GM19351 (cell line): ENCODE measurements at regions not wholly inside any gene's neighbourhood (a gene's known extent, or its start where the extent isn't known, plus 50 kb on each side); places are given as distances from the start of the nearest gene placed in this dataset.
A peak's percentile ranks its signal among the peaks of the same experiment; 100 is the strongest.
"Not testable (repeated sequence)": the region's sequence is repeated elsewhere in the genome, so short reads cannot be mapped to it uniquely, and the experiment has no call there.

Source experiments
- ATAC-seq: cut with Tn5 transposase; IDR thresholded peaks from one replicate; pipeline ENCODE4 v1.9.1; 2021; ENCODE audit warnings: mild to moderate bottlenecking, moderate library complexity; ENCODE audit not compliant: unreplicated experiment

- ATAC-seq: no peak
Observed at GRCh38 chrX:120718969-120719368, 89.1 kb upstream of the C1GALT1C1 start.

- ATAC-seq: not testable (repeated sequence)
Observed at GRCh38 chrX:120702337-120702736, 72.5 kb upstream of the C1GALT1C1 start.

- ATAC-seq: peak; percentile 83
Observed at GRCh38 chrX:120697053-120697452, 67.2 kb upstream of the C1GALT1C1 start.

GRCh38 chrX:120692319-120692718 is 62.5 kb upstream of the C1GALT1C1 start:
- no peak for ATAC-seq

GRCh38 chrX:120690941-120691340 is 61.1 kb upstream of the C1GALT1C1 start:
- ATAC-seq: no peak

DNA sequence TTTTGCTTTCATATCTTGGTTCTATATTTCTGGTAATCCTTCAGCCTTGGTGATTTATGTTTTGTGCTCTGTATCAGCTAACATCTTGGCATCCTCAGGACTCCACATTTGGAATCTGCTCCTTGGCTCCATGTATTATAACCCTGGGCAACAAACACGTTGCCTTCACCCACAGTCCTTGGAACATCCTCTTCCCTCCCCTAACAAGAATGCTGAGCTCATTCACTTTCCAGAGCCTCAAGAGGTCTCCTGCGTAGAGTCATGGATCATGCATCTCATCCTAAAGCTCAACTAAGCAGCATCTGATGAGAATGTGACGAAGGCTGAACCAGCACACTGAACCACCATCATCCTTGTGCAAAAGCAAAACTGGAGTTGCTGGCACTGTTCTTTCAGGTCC is 60.5 kb upstream of the C1GALT1C1 start:
- no peak for ATAC-seq

DNA sequence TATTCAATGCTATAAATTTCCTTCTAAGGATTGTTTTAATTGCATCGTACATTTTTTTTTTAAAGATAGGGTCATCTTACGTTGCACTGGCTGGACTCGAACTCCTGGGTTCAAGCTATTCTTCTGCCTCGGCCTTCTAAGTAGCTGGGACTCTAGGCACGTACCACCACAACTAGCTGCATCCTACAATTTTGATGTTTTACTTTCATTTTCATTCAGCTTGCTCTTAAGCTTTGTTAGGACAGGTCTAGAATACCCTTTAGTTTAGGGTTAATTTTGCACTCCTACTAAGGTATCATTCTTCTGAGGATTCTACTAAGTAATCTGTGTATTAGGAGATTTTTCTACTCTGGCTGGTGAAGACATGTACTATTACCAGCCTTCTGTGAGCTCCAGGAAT is 50.2 kb upstream of the C1GALT1C1 start:
- no peak for ATAC-seq
